GM23248 (cell line): ENCODE measurements at regions not wholly inside any gene's neighbourhood (a gene's known extent, or its start where the extent isn't known, plus 50 kb on each side); places are given as distances from the start of the nearest gene placed in this dataset.
"Not testable (repeated sequence)": the region's sequence is repeated elsewhere in the genome, so short reads cannot be mapped to it uniquely, and the experiment has no call there.

ENCODE experiments used
- DNase-seq: peaks from one replicate; pipeline ENCODE4 v3.0.0-alpha.2; 2015
- H2AFZ ChIP-seq: fragments of 200-600 bp; sonication (generic); 2 replicates; pipeline ENCODE4 v1.6.1; 2016; ENCODE audit warnings: antibody characterized with exemption
- H3F3A ChIP-seq: fragments of 200-600 bp; sonication (generic); 2 replicates; pipeline ENCODE4 v1.6.1; 2016; ENCODE audit warnings: mild to moderate bottlenecking, antibody characterized with exemption, mixed run types; ENCODE audit not compliant: insufficient read depth
- H3K27ac ChIP-seq: fragments of 200-600 bp; sonication (generic); 2 replicates; pipeline ENCODE4 v1.5.1; 2016; ENCODE audit warnings: mild to moderate bottlenecking
- H3K27me3 ChIP-seq: fragments of 200-600 bp; sonication (generic); replicated peaks from 2 replicates; pipeline ENCODE4 v1.6.1; 2016; ENCODE audit warnings: mild to moderate bottlenecking; ENCODE audit not compliant: insufficient read depth
- H3K36me3 ChIP-seq: fragments of 200-600 bp; sonication (generic); 2 replicates; pipeline ENCODE4 v1.6.1; 2016; ENCODE audit warnings: low read depth, mild to moderate bottlenecking
- H3K4me1 ChIP-seq: fragments of 200-600 bp; sonication (generic); 2 replicates; pipeline ENCODE4 v1.6.1; 2016; ENCODE audit warnings: mild to moderate bottlenecking; ENCODE audit not compliant: insufficient read depth
- H3K4me2 ChIP-seq: fragments of 200-600 bp; sonication (generic); one replicate; pipeline ENCODE4 v1.6.1; 2016; ENCODE audit warnings: mild to moderate bottlenecking; ENCODE audit not compliant: unreplicated experiment
- H3K4me3 ChIP-seq: fragments of 200-600 bp; sonication (generic); 2 replicates; pipeline ENCODE4 v1.5.1; 2016; ENCODE audit warnings: mild to moderate bottlenecking
- H3K79me2 ChIP-seq: fragments of 200-600 bp; sonication (generic); 2 replicates; pipeline ENCODE4 v1.6.1; 2016; ENCODE audit warnings: mild to moderate bottlenecking; ENCODE audit not compliant: insufficient read depth
- H3K9ac ChIP-seq: fragments of 200-600 bp; sonication (generic); 2 replicates; pipeline ENCODE4 v1.6.1; 2016; ENCODE audit warnings: mild to moderate bottlenecking
- H3K9me2 ChIP-seq: fragments of 200-600 bp; sonication (generic); 2 replicates; pipeline ENCODE4 v1.6.1; 2016; ENCODE audit warnings: mixed run types, mild to moderate bottlenecking, moderate library complexity; ENCODE audit not compliant: insufficient read depth
- H3K9me3 ChIP-seq: fragments of 200-600 bp; sonication (generic); one replicate; pipeline ENCODE4 v1.6.1; 2017; ENCODE audit warnings: low read depth
- H4K20me1 ChIP-seq: fragments of 200-600 bp; sonication (generic); 2 replicates; pipeline ENCODE4 v1.6.0; 2016; ENCODE audit not compliant: insufficient read depth
- EZH2 ChIP-seq: fragments of 200-600 bp; sonication (generic); IDR thresholded peaks from 2 replicates; pipeline ENCODE4 v1.6.1; 2018; ENCODE audit warnings: antibody characterized with exemption, mild to moderate bottlenecking; ENCODE audit not compliant: insufficient read depth, poor library complexity, severe bottlenecking
- EZH2phosphoT487 ChIP-seq: fragments of 200-600 bp; sonication (generic); IDR thresholded peaks from 2 replicates; pipeline ENCODE4 v1.6.1; 2018; ENCODE audit warnings: antibody characterized with exemption, moderate library complexity, mild to moderate bottlenecking, low read depth; ENCODE audit not compliant: insufficient read depth
- WGBS, 2 experiments: methylation state at CpG; one replicate each; pipeline ENCODE4 v1.1.6; 2015 to 2017; ENCODE audit warnings: low lambda C conversion rate in 2 of 2, low coverage in 1 of 2; ENCODE audit errors: missing lambda C conversion rate in 2 of 2; 5-methylcytosine and 5-hydroxymethylcytosine counted together
- in situ Hi-C: fragments of 300-500 bp; cut with MboI; formaldehyde crosslinking; loops from 2 replicates; pipeline ENCODE4 v1.15.0; 2020

DNA sequence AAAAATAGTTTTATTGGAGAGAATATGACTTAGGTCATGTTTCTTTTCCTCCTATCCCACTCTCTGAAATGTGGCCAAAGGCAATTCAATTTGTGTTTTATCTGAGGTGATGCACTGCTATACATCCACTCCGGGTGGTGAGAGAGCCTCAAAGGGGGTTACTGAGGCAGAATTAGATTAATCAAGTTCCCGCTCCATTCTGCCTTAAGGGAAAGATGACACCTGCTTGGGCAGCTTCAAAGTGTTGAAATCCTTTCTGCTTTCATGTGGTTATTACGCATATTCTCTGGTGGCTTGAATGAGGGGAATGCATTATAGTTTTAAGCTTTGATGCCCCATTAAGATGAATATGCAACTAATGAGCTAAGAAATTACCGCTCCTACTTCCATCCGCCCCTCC lies 213.0 kb upstream of the TMEFF2 start:
- in situ Hi-C loops: no loop called here
- no peaks in the 10 kb centered on the region for H3K27me3 ChIP-seq

DNA sequence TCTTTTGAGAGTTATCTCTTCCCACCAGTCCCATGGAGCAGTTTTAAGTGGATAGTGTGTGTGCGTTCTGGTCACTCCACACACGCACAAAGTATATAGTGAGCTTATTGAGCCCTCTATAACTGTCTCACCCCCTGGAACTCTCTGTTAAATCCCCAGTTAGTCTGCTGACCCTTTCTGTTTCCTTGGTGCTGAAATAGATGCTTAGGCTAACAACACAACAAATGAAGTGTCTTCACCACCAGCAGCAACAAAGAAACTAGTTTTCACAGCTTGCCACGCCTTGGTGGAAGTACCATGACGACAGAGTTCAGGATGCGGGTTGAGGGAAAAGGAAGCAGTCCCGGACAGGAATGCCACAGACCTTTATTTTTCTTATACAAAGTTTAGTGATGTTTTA lies 203.5 kb upstream of the TMEFF2 start:
- H4K20me1 ChIP-seq: no peaks in the 10 kb centered on the region
- H3K9ac ChIP-seq: no peak overlapping the region
- no peaks in the 10 kb centered on the region for H3F3A ChIP-seq
- no peak for TF ChIP-seq EZH2
- TF ChIP-seq EZH2phosphoT487: no peak
- in situ Hi-C loops: no loop called here
- H3K79me2 ChIP-seq: no peaks in the 10 kb centered on the region
- no peak for DNase-seq
- no peak overlapping the region for H3K4me3 ChIP-seq
- H3K4me1 ChIP-seq: no peaks in the 10 kb centered on the region
- H3K27me3 ChIP-seq: no peaks in the 10 kb centered on the region
- no peaks in the 10 kb centered on the region for H3K36me3 ChIP-seq
- H3K4me2 ChIP-seq: no peak overlapping the region
- WGBS, 2 experiments: 35 to 36% methylated on average over 6 of the region's 6 CpGs
- H3K9me3 ChIP-seq: no peaks in the 10 kb centered on the region
- H3K9me2 ChIP-seq: no peaks in the 10 kb centered on the region
- no peak overlapping the region for H3K27ac ChIP-seq
- no peak overlapping the region for H2AFZ ChIP-seq

More for the DNA sequence above, 213.0 kb upstream of the TMEFF2 start:
- no peaks in the 10 kb centered on the region for H3F3A ChIP-seq
- DNase-seq: no peak
- WGBS, 2 experiments: 49 to 56% methylated on average over 5 of the region's 5 CpGs
- H3K9me3 ChIP-seq: no peaks in the 10 kb centered on the region
- no peak overlapping the region for H3K4me2 ChIP-seq
- no peak overlapping the region for H3K9ac ChIP-seq
- H3K79me2 ChIP-seq: no peaks in the 10 kb centered on the region
- no peaks in the 10 kb centered on the region; the same call in 1 of the 2 replicates for H3K9me2 ChIP-seq
- no peaks in the 10 kb centered on the region for H3K4me1 ChIP-seq
- TF ChIP-seq EZH2phosphoT487 (no peak), EZH2 (no peak)
- H3K27ac ChIP-seq: no peak overlapping the region
- no peak overlapping the region for H3K4me3 ChIP-seq
- no peak overlapping the region for H2AFZ ChIP-seq
- H3K36me3 ChIP-seq: no peaks in the 10 kb centered on the region
- no peaks in the 10 kb centered on the region for H4K20me1 ChIP-seq

DNA sequence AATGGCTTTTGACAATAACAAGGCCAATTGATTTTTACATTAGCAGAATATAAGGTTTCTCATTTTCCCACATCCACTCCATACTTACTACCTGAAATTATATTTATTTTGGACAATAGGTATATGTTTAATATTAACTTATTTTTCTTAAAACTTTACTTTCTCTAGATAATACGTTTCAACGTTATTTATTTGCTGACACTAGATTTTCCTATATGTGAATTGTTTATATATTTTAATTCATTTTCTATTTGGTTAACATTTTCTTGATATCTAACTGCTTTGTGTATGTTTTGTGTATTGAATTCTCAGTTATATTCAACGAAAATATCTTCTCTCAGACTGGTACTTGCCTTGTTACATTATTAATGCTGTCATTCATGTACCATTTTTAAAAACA lies 199.9 kb upstream of the TMEFF2 start:
- Histone ChIP-seq H3K9ac (no peak overlapping the region), H3K27me3 (no peaks in the 10 kb centered on the region), H3K9me3 (no peaks in the 10 kb centered on the region), H2AFZ (no peak overlapping the region), H3K4me2 (no peak overlapping the region), H3K9me2 (no peaks in the 10 kb centered on the region), H3K36me3 (no peaks in the 10 kb centered on the region), H3K79me2 (no peaks in the 10 kb centered on the region), H3K4me1 (no peaks in the 10 kb centered on the region), H4K20me1 (no peaks in the 10 kb centered on the region), H3K27ac (no peak overlapping the region), H3K4me3 (no peak overlapping the region), H3F3A (no peaks in the 10 kb centered on the region)
- no peak for TF ChIP-seq EZH2phosphoT487
- TF ChIP-seq EZH2: no peak
- 53 to 57% methylated on average over 3 of the region's 3 CpGs for WGBS, 2 experiments
- in situ Hi-C loops: no loop called here
- DNase-seq: no peak

DNA sequence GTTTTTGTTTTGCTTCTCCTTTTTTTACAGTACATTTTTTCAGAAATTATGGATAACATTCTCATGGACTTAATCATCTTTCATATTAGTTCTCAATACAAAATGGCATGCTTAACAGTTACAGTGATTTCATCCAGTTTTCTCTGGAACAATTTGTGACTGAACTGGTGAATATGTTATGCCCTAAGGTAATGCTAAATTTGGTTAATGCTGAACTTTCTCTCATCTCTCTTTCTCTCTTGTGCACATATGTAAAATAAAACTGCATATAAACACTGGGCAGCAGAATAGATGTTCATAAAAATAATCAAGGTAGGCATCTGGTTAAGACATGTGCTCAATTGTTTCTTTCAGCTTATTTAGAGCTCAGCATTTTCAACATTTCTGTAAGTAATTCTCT lies 196.3 kb upstream of the TMEFF2 start:
- in situ Hi-C loops: no loop called here
- H3K36me3 ChIP-seq: no peaks in the 10 kb centered on the region
- no peaks in the 10 kb centered on the region for H3K27me3 ChIP-seq
- no peak for DNase-seq
- no peak for TF ChIP-seq EZH2phosphoT487
- TF ChIP-seq EZH2: no peak
- no peak overlapping the region for H3K4me3 ChIP-seq
- no peak overlapping the region for H3K9ac ChIP-seq
- H3F3A ChIP-seq: no peaks in the 10 kb centered on the region
- no peak overlapping the region for H3K4me2 ChIP-seq
- H3K9me3 ChIP-seq: no peaks in the 10 kb centered on the region
- no peak overlapping the region for H3K27ac ChIP-seq
- no peaks in the 10 kb centered on the region for H3K4me1 ChIP-seq
- no peaks in the 10 kb centered on the region for H3K9me2 ChIP-seq
- H3K79me2 ChIP-seq: no peaks in the 10 kb centered on the region
- H4K20me1 ChIP-seq: no peaks in the 10 kb centered on the region
- H2AFZ ChIP-seq: no peak overlapping the region

DNA sequence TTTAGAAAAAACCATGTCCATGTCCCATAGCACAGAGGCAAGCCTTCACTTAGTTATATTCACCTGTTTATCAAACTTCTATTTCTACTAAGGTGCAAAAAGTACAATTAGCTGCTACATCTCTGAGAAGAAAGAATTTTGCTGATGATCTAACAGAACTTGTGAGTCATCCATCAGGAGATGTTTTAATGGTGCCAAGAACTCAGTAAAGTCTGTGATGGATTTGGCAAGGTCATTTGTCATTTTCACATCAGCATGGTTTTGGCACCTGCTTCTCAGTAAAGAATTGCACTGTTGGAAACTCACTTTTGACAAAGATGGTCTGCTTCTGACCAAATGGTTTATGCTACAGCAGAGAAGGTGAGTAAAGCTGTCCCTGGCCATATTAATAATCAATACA lies 195.7 kb upstream of the TMEFF2 start:
- Histone ChIP-seq H3K9me2 (no peaks in the 10 kb centered on the region), H3K36me3 (no peaks in the 10 kb centered on the region), H3K4me1 (no peaks in the 10 kb centered on the region), H3K4me2 (no peak overlapping the region), H3K4me3 (no peak overlapping the region), H3K27me3 (no peaks in the 10 kb centered on the region), H3K27ac (no peak overlapping the region), H3K9ac (no peak overlapping the region), H4K20me1 (no peaks in the 10 kb centered on the region), H2AFZ (no peak overlapping the region), H3F3A (no peaks in the 10 kb centered on the region), H3K79me2 (no peaks in the 10 kb centered on the region), H3K9me3 (no peaks in the 10 kb centered on the region)
- TF ChIP-seq EZH2phosphoT487 (no peak), EZH2 (no peak)
- no peak for DNase-seq
- in situ Hi-C loops: no loop called here

DNA sequence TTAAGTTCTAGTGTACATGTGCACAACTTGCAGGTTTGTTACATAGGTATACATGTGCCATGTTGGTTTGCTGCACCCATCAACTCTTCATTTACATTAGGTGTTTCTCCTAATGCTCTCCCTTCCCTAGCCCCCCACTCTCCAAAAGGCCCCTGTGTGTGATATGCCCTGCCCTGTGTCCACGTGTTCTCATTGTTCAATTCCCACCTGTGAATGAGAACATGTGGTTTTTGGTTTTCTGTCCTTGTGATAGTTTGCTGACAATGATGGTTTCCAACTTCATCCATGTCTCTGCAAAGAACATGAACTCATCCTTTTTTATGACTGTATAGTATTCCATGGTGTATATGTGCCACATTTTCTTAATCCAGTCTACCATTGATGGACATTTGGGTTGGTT lies 189.5 kb upstream of the TMEFF2 start:
- H3K9ac ChIP-seq, H3K9me3 ChIP-seq, H3F3A ChIP-seq, H3K4me1 ChIP-seq, H3K27ac ChIP-seq, in situ Hi-C loops, H2AFZ ChIP-seq, H3K9me2 ChIP-seq, H3K36me3 ChIP-seq, H3K79me2 ChIP-seq, H3K27me3 ChIP-seq, H3K4me2 ChIP-seq, DNase-seq, H4K20me1 ChIP-seq, H3K4me3 ChIP-seq: not testable (repeated sequence)
- WGBS, 2 experiments: 13 to 26% methylated on average over 1 of the region's 1 CpG
